Tibial nerve (tissue), 4 donors: ENCODE measurements at regions not wholly inside any gene's neighbourhood (a gene's known extent, or its start where the extent isn't known, plus 50 kb on each side); places are given as distances from the start of the nearest gene placed in this dataset.

Experiments used
- DNase-seq, 2 donors: peaks; one replicate each; pipeline ENCODE4 v3.0.0-alpha.2; 2019; ENCODE audit warnings: low spot score in 2 of 2
- H3K27ac ChIP-seq, 4 donors: fragments of 200-600 bp; sonication (generic) in 3 of 4; one replicate each; pipeline ENCODE4 v1.5.1; 2017 to 2019; ENCODE audit warnings: mild to moderate bottlenecking in 1 of 4
- H3K27me3 ChIP-seq, 2 donors: fragments of 200-600 bp; sonication (generic) in 1 of 2; one replicate each; pipeline versions ENCODE4 v1.5.1 to v1.6.0; 2017 to 2019
- H3K36me3 ChIP-seq, 3 donors: fragments of 200-600 bp; sonication (generic); one replicate each; pipeline ENCODE4 v1.5.1; 2018 to 2019
- H3K4me1 ChIP-seq, 4 donors: fragments of 200-600 bp; sonication (generic) in 3 of 4; one replicate each; pipeline ENCODE4 v1.5.1; 2017 to 2019
- H3K4me3 ChIP-seq, 4 donors: fragments of 200-600 bp; sonication (generic) in 3 of 4; one replicate each; pipeline ENCODE4 v1.5.1; 2017 to 2019; ENCODE audit warnings: mild to moderate bottlenecking in 1 of 4, moderate library complexity in 1 of 4
- H3K9me3 ChIP-seq, 4 donors: fragments of 200-600 bp; sonication (generic) in 3 of 4; one replicate each; pipeline ENCODE4 v1.5.1; 2017 to 2019
- CTCF ChIP-seq, 5 experiments: fragments of 200-600 bp in 3 of 5; fragments of 450-650 bp in 2 of 5; sonication (generic) in 3 of 5; IDR thresholded peaks; one replicate each; pipeline ENCODE4 v1.5.1; 2016 to 2019; ENCODE audit warnings: antibody characterized with exemption in 5 of 5, mild to moderate bottlenecking in 3 of 5, moderate library complexity in 2 of 5
- EP300 ChIP-seq, 2 donors: sonication (generic); formaldehyde crosslinking; IDR thresholded peaks; one replicate each; pipeline ENCODE4 v1.6.1; 2017; ENCODE audit warnings: antibody characterized with exemption in 2 of 2, mild to moderate bottlenecking in 1 of 2
- POLR2A ChIP-seq, 2 donors: fragments of 450-650 bp; IDR thresholded peaks; one replicate each; pipeline ENCODE4 v1.6.1; 2017; ENCODE audit warnings: antibody characterized with exemption in 2 of 2, mild to moderate bottlenecking in 2 of 2, moderate library complexity in 2 of 2
- WGBS, 2 donors: methylation state at CpG; one replicate each; pipeline ENCODE4 v1.1.5; 2018; 5-methylcytosine and 5-hydroxymethylcytosine counted together

GRCh38 chr18:43656547-43656946 lies 379.3 kb upstream of the SYT4 start:
- H3K9me3 ChIP-seq = peaks cover 0 to 10% (median 0%) of the 10 kb centered on the region in 4 donors
- 77 to 81% methylated on average over 2 of the region's 2 CpGs for WGBS, 2 donors
- H3K27ac ChIP-seq = no peak overlapping the region
- no peak overlapping the region for H3K4me3 ChIP-seq
- TF ChIP-seq EP300 (IDR thresholded peaks at IDR 0.05) = no peak
- TF ChIP-seq POLR2A (IDR thresholded peaks at IDR 0.05) = no peak
- no peak for TF ChIP-seq CTCF (IDR thresholded peaks at IDR 0.05)
- no peak for DNase-seq
- no peaks in the 10 kb centered on the region for H3K4me1 ChIP-seq
- no peaks in the 10 kb centered on the region for H3K36me3 ChIP-seq
- no peaks in the 10 kb centered on the region for H3K27me3 ChIP-seq

- no peaks in the 10 kb centered on the region for H3K27me3 ChIP-seq
- H3K9me3 ChIP-seq = no peaks in the 10 kb centered on the region
- no peak for DNase-seq
- WGBS, 2 donors = 27 to 52% methylated on average over 2 of the region's 2 CpGs
- H3K27ac ChIP-seq = no peak overlapping the region
- no peaks in the 10 kb centered on the region for H3K36me3 ChIP-seq
- H3K4me1 ChIP-seq = no peaks in the 10 kb centered on the region
- TF ChIP-seq EP300 (IDR thresholded peaks at IDR 0.05) = no peak
- no peak for TF ChIP-seq POLR2A (IDR thresholded peaks at IDR 0.05)
- TF ChIP-seq CTCF (IDR thresholded peaks at IDR 0.05) = no peak
- no peak overlapping the region for H3K4me3 ChIP-seq
These were observed 384.3 kb upstream of the SYT4 start for GRCh38 chr18:43661570-43661969.

GRCh38 chr18:43662657-43663056 lies 385.4 kb upstream of the SYT4 start:
- no peak for DNase-seq
- TF ChIP-seq EP300 (IDR thresholded peaks at IDR 0.05) (no peak), POLR2A (IDR thresholded peaks at IDR 0.05) (no peak), CTCF (IDR thresholded peaks at IDR 0.05) (no peak)
- H3K4me3 ChIP-seq = no peak overlapping the region
- no peak overlapping the region for H3K27ac ChIP-seq
- H3K9me3 ChIP-seq = no peaks in the 10 kb centered on the region
- no peaks in the 10 kb centered on the region for H3K4me1 ChIP-seq
- H3K36me3 ChIP-seq = no peaks in the 10 kb centered on the region
- 48 to 52% methylated on average over 4 of the region's 4 CpGs for WGBS, 2 donors
- no peaks in the 10 kb centered on the region for H3K27me3 ChIP-seq

GRCh38 chr18:43663159-43663558 lies 385.9 kb upstream of the SYT4 start:
- no peak overlapping the region for H3K4me3 ChIP-seq
- no peaks in the 10 kb centered on the region for H3K36me3 ChIP-seq
- no peak for DNase-seq
- no peaks in the 10 kb centered on the region for H3K27me3 ChIP-seq
- H3K9me3 ChIP-seq = no peaks in the 10 kb centered on the region
- H3K4me1 ChIP-seq = no peaks in the 10 kb centered on the region
- TF ChIP-seq EP300 (IDR thresholded peaks at IDR 0.05) = no peak
- TF ChIP-seq POLR2A (IDR thresholded peaks at IDR 0.05) = no peak
- no peak for TF ChIP-seq CTCF (IDR thresholded peaks at IDR 0.05)
- 73 to 79% methylated on average over 1 of the region's 1 CpG for WGBS, 2 donors
- H3K27ac ChIP-seq = no peak overlapping the region

GRCh38 chr18:43664487-43665008 lies 387.3 kb upstream of the SYT4 start:
- Histone ChIP-seq H3K9me3 (no peaks in the 10 kb centered on the region), H3K4me3 (no peak overlapping the region), H3K36me3 (no peaks in the 10 kb centered on the region), H3K27me3 (no peaks in the 10 kb centered on the region), H3K4me1 (no peaks in the 10 kb centered on the region), H3K27ac (no peak overlapping the region)
- TF ChIP-seq CTCF (IDR thresholded peaks at IDR 0.05) (no peak), EP300 (IDR thresholded peaks at IDR 0.05) (no peak), POLR2A (IDR thresholded peaks at IDR 0.05) (no peak)
- 52 to 57% methylated on average over 3 of the region's 3 CpGs for WGBS, 2 donors
- DNase-seq = no peak
